HL-60 (cell line): ENCODE measurements at regions not wholly inside any gene's neighbourhood (a gene's known extent, or its start where the extent isn't known, plus 50 kb on each side); places are given as distances from the start of the nearest gene placed in this dataset.

Source experiments
- DNase-seq, 2 experiments: peaks; one replicate each; pipeline ENCODE4 v3.0.0-alpha.2; 2010 to 2020; ENCODE audit warnings: low read depth in 1 of 2, low spot score in 1 of 2
- H3K27ac ChIP-seq: fragments of 250-450 bp; sonication (Bioruptor Pico); replicated peaks from 2 replicates; pipeline ENCODE4 v1.5.1; 2020; ENCODE audit warnings: mild to moderate bottlenecking, moderate library complexity
- H3K27me3 ChIP-seq: fragments of 250-450 bp; sonication (Bioruptor Pico); 2 replicates; pipeline ENCODE4 v1.5.1; 2021; ENCODE audit warnings: mild to moderate bottlenecking, moderate library complexity; ENCODE audit not compliant: insufficient read depth, poor library complexity, severe bottlenecking
- H3K4me3 ChIP-seq: replicated peaks from 2 replicates; pipeline ENCODE4 v1.5.1; 2011; ENCODE audit warnings: mild to moderate bottlenecking, control low read depth, low read length; ENCODE audit not compliant: insufficient read depth
- GABPA ChIP-seq: IDR thresholded peaks from 2 replicates; pipeline ENCODE4 v1.6.1; 2012; ENCODE audit warnings: low read depth
- POLR2AphosphoS5 ChIP-seq: IDR thresholded peaks from 2 replicates; pipeline ENCODE4 v1.6.1; 2012; ENCODE audit warnings: low read depth
- SPI1 ChIP-seq: IDR thresholded peaks from 2 replicates; pipeline ENCODE4 v1.6.1; 2012; ENCODE audit warnings: low read depth, mild to moderate bottlenecking, borderline replicate concordance
- TF ChIP-seq, protein P1 (sequence below): IDR thresholded peaks from one replicate; pipeline ENCODE4 v1.5.1; 2011; ENCODE audit warnings: low read length, control low read depth, inconsistent platforms; ENCODE audit not compliant: insufficient read depth
- TF ChIP-seq, protein P2 (sequence below): IDR thresholded peaks from 2 replicates; pipeline ENCODE4 v1.6.1; 2012; ENCODE audit warnings: low read depth; ENCODE audit not compliant: insufficient replicate concordance

DNA sequence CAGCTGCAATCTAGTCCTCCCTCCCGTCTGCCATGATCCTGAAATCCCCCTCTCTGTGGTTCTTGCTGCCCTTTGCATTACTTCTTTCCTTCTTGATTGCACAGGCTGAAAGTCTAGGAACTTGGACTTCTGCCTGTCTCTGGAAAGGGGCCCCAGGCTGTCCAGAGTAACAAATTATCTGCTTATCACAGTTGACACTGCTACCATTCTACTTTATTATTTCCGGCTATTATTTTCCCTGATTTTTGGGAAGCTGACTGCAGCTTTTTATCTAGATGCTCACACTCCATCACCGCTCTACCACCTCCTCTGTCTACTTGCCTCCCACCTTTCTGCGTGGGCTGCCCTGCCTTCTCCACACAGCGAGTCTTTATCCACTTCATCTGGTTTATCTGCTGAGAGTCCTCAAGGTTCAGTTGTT is 202.1 kb upstream of the PLXNA2 start:
- TF ChIP-seq SPI1 = no peak
- no peak overlapping the region for H3K4me3 ChIP-seq
- H3K27ac ChIP-seq = no peak overlapping the region
- H3K27me3 ChIP-seq = no peaks in the 10 kb centered on the region
- DNase-seq = no peak

DNA sequence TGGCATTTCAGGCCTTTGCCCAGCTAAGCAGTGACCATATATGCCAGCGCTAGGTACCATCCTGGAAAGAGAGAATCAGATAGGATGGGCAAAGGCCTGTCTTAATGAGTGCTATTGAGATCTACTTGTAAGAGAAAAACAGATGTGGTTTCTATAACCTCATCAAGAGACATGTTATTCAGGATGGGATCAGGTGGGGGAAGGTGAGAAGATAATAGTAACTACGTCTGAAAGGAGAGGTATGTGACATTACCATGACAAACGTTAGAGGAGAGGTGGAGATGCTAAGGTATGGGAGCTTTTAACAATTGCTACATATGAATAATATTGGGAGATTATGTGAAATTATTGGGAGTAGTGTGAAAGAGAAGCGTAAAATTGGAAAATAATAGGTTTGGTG is 204.2 kb upstream of the PLXNA2 start:
- Histone ChIP-seq H3K27me3 (no peaks in the 10 kb centered on the region), H3K27ac (no peak overlapping the region), H3K4me3 (no peak overlapping the region)
- DNase-seq = no peak
- TF ChIP-seq POLR2AphosphoS5 (no peak), SPI1 (no peak), GABPA (no peak)
- TF ChIP-seq, protein P1, sequence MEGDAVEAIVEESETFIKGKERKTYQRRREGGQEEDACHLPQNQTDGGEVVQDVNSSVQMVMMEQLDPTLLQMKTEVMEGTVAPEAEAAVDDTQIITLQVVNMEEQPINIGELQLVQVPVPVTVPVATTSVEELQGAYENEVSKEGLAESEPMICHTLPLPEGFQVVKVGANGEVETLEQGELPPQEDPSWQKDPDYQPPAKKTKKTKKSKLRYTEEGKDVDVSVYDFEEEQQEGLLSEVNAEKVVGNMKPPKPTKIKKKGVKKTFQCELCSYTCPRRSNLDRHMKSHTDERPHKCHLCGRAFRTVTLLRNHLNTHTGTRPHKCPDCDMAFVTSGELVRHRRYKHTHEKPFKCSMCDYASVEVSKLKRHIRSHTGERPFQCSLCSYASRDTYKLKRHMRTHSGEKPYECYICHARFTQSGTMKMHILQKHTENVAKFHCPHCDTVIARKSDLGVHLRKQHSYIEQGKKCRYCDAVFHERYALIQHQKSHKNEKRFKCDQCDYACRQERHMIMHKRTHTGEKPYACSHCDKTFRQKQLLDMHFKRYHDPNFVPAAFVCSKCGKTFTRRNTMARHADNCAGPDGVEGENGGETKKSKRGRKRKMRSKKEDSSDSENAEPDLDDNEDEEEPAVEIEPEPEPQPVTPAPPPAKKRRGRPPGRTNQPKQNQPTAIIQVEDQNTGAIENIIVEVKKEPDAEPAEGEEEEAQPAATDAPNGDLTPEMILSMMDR = no peak
- TF ChIP-seq, protein P2, sequence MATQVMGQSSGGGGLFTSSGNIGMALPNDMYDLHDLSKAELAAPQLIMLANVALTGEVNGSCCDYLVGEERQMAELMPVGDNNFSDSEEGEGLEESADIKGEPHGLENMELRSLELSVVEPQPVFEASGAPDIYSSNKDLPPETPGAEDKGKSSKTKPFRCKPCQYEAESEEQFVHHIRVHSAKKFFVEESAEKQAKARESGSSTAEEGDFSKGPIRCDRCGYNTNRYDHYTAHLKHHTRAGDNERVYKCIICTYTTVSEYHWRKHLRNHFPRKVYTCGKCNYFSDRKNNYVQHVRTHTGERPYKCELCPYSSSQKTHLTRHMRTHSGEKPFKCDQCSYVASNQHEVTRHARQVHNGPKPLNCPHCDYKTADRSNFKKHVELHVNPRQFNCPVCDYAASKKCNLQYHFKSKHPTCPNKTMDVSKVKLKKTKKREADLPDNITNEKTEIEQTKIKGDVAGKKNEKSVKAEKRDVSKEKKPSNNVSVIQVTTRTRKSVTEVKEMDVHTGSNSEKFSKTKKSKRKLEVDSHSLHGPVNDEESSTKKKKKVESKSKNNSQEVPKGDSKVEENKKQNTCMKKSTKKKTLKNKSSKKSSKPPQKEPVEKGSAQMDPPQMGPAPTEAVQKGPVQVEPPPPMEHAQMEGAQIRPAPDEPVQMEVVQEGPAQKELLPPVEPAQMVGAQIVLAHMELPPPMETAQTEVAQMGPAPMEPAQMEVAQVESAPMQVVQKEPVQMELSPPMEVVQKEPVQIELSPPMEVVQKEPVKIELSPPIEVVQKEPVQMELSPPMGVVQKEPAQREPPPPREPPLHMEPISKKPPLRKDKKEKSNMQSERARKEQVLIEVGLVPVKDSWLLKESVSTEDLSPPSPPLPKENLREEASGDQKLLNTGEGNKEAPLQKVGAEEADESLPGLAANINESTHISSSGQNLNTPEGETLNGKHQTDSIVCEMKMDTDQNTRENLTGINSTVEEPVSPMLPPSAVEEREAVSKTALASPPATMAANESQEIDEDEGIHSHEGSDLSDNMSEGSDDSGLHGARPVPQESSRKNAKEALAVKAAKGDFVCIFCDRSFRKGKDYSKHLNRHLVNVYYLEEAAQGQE = no peak

DNA sequence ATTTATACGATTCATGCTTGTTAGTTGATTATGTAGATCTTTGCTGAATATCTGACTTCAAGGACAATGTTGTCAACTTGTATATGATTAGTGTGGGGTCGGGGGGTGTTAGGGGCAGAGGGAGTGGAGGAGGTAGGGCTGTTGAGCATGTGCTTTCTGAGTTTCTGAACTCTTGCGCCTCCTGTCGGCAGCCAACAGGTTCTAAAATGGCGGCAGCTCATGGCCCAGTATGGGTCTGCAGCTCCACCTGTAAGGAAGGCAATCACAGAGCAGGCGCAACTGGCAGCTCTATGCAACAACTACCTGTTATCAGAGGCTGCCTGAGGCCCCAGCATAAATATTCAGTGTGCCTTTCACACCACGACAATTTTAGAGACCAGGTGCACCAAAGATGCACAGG is 205.8 kb upstream of the PLXNA2 start:
- no peaks in the 10 kb centered on the region for H3K27me3 ChIP-seq
- no peak overlapping the region for H3K27ac ChIP-seq
- TF ChIP-seq GABPA = no peak
- TF ChIP-seq, protein P1 = no peak
- TF ChIP-seq SPI1 = no peak
- no peak for TF ChIP-seq POLR2AphosphoS5
- TF ChIP-seq, protein P2 = no peak
- DNase-seq = no peak
- H3K4me3 ChIP-seq = no peak overlapping the region

DNA sequence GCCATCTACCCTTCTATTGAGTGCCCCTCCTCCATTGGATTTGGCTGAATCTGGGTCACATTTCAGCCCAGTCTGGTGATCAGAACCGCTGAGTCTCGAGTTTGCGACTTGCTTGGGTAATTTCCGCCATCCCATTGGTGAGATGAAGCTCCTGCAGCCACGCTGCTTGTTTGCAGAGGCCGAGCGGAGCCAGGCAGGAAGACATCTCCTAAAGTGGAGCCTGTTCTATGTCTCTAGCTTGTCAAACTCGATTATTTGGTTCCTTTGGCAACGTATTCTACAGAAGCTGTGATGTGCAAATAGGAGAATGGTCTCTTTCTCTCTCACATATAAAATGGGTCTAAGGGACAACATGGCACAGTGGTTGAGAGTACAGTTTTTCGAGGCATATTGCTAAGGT is 206.8 kb upstream of the PLXNA2 start:
- no peak for DNase-seq
- H3K27ac ChIP-seq = no peak overlapping the region
- no peak overlapping the region for H3K4me3 ChIP-seq
- H3K27me3 ChIP-seq = no peaks in the 10 kb centered on the region
- TF ChIP-seq, protein P1 = no peak
- TF ChIP-seq, protein P2 = no peak
- TF ChIP-seq GABPA (no peak), SPI1 (no peak), POLR2AphosphoS5 (no peak)
